WI38 (cell line): ENCODE measurements at regions not wholly inside any gene's neighbourhood (a gene's known extent, or its start where the extent isn't known, plus 50 kb on each side); places are given as distances from the start of the nearest gene placed in this dataset.
"Not testable (repeated sequence)": the region's sequence is repeated elsewhere in the genome, so short reads cannot be mapped to it uniquely, and the experiment has no call there.

Source experiments
- H3K4me3 ChIP-seq: 2 replicates; pipeline ENCODE4 v1.5.1; 2011; ENCODE audit warnings: low read depth, mild to moderate bottlenecking, control low read depth, low read length
- CTCF ChIP-seq: IDR thresholded peaks from 2 replicates; pipeline ENCODE4 v1.5.1; 2012; ENCODE audit warnings: low read depth, mild to moderate bottlenecking, control low read depth, low read length

- no peak for TF ChIP-seq CTCF
- H3K4me3 ChIP-seq: no peak overlapping the region
Observed at GRCh38 chr3:148510116-148510515, 187.6 kb upstream of the AGTR1 start.

- no peak for TF ChIP-seq CTCF
- H3K4me3 ChIP-seq: no peak overlapping the region
Observed at GRCh38 chr3:148510561-148510960, 187.1 kb upstream of the AGTR1 start.

- H3K4me3 ChIP-seq: no peak overlapping the region
- no peak for TF ChIP-seq CTCF
Observed at GRCh38 chr3:148512648-148513047, 185.1 kb upstream of the AGTR1 start.

- TF ChIP-seq CTCF: no peak
- H3K4me3 ChIP-seq: no peak overlapping the region
Observed at GRCh38 chr3:148513096-148513543, 184.6 kb upstream of the AGTR1 start.

- no peak for TF ChIP-seq CTCF
Observed at GRCh38 chr3:148518520-148518919, 179.2 kb upstream of the AGTR1 start.

GRCh38 chr3:148525621-148526020 is 172.1 kb upstream of the AGTR1 start:
- H3K4me3 ChIP-seq: not testable (repeated sequence)

More at GRCh38 chr3:148518520-148518919, 179.2 kb upstream of the AGTR1 start:
- H3K4me3 ChIP-seq: no peak overlapping the region

- no peak for TF ChIP-seq CTCF
Observed at GRCh38 chr3:148528024-148528423, 169.7 kb upstream of the AGTR1 start.

GRCh38 chr3:148531836-148532235 is 165.9 kb upstream of the AGTR1 start:
- H3K4me3 ChIP-seq: no peak overlapping the region
- no peak for TF ChIP-seq CTCF

More at GRCh38 chr3:148528024-148528423, 169.7 kb upstream of the AGTR1 start:
- H3K4me3 ChIP-seq: no peak overlapping the region
